HuH-7 (cell line): ENCODE measurements at regions not wholly inside any gene's neighbourhood (a gene's known extent, or its start where the extent isn't known, plus 50 kb on each side); places are given as distances from the start of the nearest gene placed in this dataset.

ENCODE experiments used
- DNase-seq: peaks from one replicate; pipeline ENCODE4 v3.0.0; 2011; ENCODE audit warnings: low spot score

DNA sequence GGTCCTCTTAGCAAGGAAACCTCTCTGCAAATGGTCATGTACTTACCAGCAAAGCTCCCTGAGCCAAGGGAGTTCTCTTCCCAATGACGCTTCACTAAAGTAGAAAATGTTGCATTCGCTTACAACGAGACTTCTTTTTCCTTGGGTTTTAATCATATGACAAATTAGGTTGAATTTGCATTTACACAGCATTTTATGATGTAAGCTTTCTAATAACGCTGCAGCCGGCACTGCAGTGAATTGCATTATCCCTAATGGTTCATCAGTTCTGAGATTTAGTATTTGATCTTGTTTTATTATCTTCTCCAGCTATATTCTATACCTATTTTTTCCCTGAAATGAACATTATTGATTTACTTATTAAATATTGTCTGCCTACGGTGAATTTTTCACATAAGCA lies 339.3 kb upstream of the PFKP start:
- no peak for DNase-seq

DNA sequence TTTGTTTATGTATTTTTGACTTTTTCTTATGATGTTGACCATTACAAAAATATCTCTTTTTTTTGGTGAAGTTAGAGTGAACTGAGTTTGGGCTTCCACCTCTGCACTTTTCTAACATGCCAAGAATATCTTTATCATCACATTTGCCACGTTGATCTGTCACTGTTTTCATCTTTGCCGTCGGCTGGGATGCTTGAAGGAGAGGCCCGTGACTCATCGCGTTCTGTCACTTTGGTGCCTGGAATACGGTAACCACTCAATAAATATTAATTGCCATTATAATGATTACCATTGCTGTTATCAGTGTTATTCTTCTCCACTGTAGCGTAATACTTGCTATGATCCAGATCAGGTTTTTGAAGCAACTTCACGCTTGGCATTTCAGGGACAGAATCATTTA lies 350.8 kb upstream of the PFKP start:
- DNase-seq = no peak

DNA sequence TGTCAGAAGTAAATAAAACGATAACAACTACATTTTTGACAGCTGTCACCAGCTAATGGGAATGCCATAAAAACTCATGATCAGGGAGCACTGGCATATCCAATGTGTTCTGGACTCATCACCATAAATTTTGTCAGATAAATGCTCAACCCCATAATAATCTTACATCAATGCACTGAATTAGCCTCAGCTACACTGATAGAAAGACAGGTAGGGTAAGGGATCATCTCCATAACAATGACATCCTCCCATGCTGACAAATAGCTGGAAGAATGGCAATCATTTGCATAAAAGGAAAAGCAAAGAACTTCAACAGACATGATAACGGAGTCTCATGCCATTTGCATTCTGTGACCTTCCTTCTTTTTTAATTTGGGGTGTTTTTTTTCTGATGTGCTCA lies 352.8 kb upstream of the PFKP start:
- DNase-seq = no peak

DNA sequence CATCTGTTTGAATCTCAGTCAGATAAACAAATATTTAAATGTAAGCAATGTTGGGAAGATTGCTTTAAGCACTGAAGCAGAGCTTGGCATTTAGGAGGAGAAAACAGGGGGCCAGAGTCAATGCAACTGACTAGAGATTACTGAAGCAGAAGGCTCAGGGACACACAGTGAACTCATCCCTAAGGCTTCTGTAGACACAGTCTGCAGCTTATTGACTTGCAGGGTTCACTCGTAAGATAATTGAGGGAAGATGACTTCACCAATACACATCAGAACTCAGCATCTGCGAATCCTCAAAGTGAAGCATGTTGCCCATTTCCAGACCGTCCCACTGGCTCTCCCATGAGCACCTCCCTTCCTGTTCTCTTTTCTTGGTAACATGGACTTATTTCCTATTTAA lies 363.4 kb upstream of the PFKP start:
- no peak for DNase-seq

DNA sequence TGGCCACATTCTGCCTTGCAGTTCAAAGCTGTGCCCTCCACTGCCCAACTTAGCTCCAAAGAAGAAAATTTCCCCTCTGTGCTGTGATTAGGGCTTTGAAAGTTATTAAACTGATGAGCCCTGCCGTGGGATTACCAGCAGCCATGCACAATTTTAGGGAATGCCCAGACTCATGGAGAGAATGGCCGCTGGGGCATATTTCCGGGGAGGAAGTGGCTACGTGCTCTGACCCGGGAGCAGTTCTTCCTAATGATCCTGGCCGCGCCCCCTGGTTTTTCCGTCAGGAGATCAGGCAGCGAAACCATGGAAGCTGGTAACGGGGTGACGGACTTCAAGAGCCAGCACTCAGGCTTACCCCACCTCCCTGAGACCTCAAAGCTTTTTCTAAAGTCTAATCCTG lies 365.5 kb upstream of the PFKP start:
- no peak for DNase-seq

DNA sequence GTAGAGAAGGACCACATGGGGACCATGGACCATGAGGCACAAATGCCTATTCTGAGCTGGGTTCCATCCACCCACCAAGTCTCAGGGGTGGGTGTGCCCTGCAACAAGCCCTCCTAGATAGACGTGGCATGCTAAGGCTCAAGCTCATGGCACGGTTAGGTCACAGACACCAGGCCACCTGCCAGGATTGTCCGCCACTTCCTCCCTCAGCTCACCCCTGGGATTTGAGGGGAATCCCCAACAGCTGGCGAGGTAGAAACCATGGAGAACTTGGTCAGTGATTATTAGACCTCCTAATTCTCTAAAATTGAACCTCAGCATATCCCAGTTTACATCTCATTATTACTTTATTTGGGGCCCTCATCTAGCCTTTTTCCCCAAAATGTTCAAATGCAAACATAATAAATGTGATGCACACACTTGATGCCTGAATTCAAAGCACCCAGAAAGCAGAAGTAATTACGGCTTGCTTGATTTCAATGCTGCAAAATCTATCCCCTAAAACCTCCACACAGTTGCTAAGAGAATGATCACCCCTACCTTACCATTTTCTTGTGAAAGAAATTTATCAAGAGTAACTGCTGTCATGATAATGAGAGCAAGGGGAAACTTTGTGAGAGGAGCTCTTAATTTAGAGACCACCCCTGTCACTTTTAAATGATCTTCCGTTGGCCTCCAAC lies 366.6 kb upstream of the PFKP start:
- DNase-seq = no peak

DNA sequence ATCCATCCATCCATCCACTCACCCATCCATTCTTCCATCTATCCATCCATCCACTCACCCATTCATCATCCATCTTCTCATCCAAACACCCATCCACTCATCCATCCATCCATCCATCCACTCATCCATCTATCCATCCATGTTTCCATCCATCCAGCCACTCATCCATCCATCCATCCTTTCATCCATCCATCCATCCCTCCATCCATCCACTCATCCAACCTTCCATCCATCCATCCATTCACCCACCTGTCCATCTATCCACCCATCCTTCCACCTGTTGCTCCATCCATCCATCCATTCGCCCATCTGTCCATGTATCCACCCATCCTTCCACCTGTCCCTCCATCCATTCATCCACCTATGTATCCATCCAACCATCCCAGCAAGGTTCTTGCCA lies 378.4 kb upstream of the PFKP start:
- DNase-seq = no peak

DNA sequence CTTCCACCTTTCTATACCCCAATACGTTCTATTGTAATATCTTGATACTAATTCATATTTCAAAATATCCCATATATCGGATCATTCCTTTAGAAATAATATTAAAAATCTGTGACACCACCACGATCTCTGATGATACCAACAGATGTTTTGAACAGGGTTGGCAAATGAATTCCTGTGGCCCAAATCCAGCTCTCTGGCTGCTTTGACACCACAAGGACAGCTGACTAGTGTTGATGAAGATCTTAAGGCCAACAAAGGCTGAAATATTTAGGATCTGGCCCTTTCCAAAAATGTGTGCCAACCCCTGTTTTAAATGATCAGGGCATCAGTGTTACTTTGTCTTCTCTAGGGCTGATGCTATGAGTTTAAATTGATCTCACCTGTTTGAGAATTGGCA lies 380.7 kb upstream of the PFKP start:
- no peak for DNase-seq

- no peak for DNase-seq
These were observed 384.9 kb upstream of the PFKP start for GRCh38 chr10:2682491-2682890.

GRCh38 chr10:2681891-2682290 lies 385.5 kb upstream of the PFKP start:
- no peak for DNase-seq

- DNase-seq = no peak
These were observed 386.5 kb upstream of the PFKP start for GRCh38 chr10:2680821-2681220.

- no peak for DNase-seq
These were observed 387.7 kb upstream of the PFKP start for GRCh38 chr10:2679646-2680045.

- DNase-seq = no peak
These were observed 390.9 kb upstream of the PFKP start for GRCh38 chr10:2676455-2676854.

DNA sequence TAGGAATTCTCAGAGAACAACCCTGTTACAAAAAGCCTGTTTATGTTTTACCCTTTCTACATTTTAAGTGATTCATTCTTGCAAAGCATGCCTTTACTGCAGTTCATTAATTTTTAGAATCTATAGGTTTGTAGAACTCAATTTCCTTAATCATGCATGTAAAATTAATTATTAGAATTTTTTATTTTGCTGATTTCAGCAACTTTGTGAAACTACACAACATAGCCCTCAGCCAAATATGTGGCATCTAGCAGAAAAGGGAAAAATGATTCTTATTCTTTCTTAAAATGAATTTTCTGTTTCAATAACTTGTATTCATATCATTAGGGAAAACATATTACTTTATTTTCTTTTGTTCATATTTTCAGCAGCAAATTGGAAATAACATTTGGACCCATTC lies 392.9 kb upstream of the PFKP start:
- no peak for DNase-seq

- DNase-seq = no peak
These were observed 396.5 kb upstream of the PFKP start for GRCh38 chr10:2670864-2671263.

DNA sequence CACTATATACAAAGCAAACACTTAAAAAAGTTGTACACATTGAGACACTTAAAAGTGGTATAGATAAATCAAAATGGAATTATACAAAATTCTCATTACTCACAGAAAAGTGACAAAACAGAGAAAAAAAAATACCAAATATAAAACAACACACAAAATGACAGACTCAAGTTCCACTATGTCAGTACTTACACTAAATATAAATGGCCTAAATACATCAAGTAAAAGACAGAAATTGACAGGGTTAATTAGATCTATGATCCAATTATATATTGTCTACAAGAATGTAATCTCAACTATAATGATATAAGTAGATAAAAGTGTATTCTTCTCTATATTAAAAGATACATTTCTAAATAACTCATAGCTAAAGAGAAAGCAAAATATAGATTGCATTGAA lies 401.6 kb upstream of the PFKP start:
- no peak for DNase-seq

DNA sequence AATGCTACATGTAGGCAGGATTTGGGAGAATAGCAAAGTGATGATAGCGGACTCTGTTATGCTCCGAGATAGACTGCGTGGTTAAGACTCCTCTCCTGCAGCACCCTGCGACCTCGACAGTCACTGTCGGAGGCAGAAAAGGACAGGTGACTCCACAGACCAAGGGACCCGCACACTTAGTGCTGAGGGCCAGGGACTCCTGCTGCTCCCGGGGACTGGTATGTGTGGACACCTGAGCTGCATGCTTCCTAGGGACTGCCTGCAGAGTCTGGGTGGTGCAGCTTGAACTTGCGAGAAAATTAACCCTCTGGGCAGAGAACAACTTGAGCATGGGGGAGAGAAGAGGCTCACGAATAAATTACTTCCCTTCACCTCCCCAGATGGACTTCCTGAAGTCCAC lies 407.1 kb upstream of the PFKP start:
- DNase-seq = no peak

DNA sequence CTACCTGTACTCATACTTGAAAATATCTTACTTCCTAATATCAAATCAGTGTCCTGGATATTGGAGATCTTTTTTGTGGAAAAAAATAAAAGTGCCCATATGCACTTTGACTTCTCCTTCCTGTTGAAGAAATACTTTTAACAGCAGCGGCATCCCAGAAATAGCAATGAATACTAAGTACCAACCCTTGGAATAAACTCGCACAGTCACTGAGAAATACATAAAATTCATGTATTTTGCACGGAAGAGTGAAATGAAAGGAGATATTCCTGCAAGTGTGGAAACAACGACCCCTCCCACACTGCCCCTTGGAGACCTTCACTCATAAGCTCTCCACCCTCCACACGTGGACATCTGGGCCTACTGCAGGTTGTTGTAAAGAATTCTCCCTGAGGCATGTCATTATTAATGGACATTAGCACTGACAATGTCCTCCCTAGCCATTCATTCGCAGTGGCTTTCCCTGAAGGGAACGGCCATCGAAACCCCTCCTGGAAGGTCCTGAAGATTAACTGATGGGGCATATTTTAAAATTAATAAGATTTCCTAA lies 407.6 kb upstream of the PFKP start:
- DNase-seq = no peak

DNA sequence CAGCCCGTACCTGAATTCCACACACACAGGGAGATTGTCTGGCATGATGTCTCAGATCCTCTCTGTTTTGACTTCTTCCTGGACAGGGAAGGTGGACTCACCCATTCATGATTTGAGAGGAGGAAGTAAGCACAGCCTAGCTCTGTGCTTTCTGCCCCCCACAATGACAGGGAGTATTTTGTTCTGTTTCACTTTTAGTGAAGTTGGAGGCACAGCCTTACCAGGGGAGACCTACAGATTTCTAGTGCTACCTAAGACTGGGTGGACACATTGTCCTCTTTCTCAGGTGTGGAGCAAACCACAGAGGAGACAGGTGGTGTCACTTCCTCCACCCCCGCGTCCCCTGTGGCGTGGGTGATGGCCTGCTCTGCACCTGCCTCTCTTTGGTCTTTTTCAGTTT lies 408.6 kb upstream of the PFKP start:
- no peak for DNase-seq

DNA sequence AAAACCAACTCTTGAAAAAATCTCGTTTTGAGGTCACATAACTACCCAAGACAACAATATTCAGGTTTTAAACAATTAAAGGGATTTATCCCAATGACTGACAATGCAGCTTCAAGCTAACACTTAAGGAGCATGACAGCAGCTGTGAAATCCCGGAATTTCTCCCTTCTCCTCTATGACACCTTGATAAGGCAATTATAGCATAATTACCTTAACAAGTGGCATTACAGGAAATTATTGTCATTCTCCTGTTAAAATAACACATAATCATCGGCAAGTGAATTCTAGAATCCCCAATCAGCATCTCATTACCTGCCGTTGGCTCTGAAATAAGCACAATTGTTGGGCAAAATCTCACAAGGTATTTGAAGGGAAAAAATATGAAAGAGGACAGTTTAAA lies 417.0 kb upstream of the PFKP start:
- DNase-seq = no peak

GRCh38 chr10:2641028-2641427 lies 426.3 kb upstream of the PFKP start:
- no peak for DNase-seq

GRCh38 chr10:2633630-2634029 lies 433.7 kb upstream of the PFKP start:
- no peak for DNase-seq

GRCh38 chr10:2631557-2632205 lies 435.7 kb upstream of the PFKP start:
- no peak for DNase-seq

DNA sequence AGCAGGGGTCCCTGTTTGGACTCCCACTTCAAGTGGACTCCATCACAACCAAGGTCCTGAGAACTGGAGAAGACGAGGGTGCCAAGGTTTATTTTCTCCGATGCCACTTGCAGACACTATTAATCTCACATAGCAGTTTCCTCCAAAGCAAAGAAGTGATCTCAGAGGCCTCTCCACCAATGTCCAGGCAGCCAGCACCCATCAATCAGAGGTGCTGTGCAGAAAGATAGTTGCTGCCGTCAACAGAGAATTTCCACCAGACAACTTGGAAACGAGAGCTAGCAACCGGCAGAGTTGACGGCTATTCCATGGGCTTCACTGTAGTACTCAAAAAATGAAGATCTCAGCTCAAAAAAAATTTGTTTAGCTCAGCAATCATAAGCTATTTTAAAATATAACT lies 438.6 kb upstream of the PFKP start:
- DNase-seq = no peak
